HepG2 (cell line): ENCODE measurements at regions not wholly inside any gene's neighbourhood (a gene's known extent, or its start where the extent isn't known, plus 50 kb on each side); places are given as distances from the start of the nearest gene placed in this dataset.
A peak's percentile ranks its signal among the peaks of the same experiment; 100 is the strongest.

ENCODE experiments used
- ATAC-seq: fragments of 200-7000 bp; cut with Tn5 transposase; 3 replicates; pipeline ENCODE4 v1.9.1; 2020; ENCODE audit warnings: mild to moderate bottlenecking, moderate library complexity
- BruUV-seq: library from RNA; stranded (reverse); fragments of 400-500 nt; replicated peaks from 2 replicates; lab custom pipeline; 2021; lab: Mats Ljungman, UMichigan
- CTCF ChIA-PET: fragments of 300-600 bp; formaldehyde crosslinking; extraction: SDS; loops from one replicate; lab custom pipeline; 2021; ENCODE audit warnings: low total read pairs, inconsistent platforms, low intra/inter-chr PET ratio; lab: Yijun Ruan, JAX
- POLR2A ChIA-PET: fragments of 350-600 bp; sonication (Branson Sonifier 250); formaldehyde crosslinking; loops from one replicate; lab custom pipeline; 2020; ENCODE audit warnings: antibody characterized with exemption, inconsistent platforms; lab: Yijun Ruan, JAX
- DNase-seq: peaks from one replicate; pipeline ENCODE4 v3.0.0-alpha.2; 2015; ENCODE audit warnings: low spot score
- FAIRE-seq: peaks from 3 replicates; lab custom pipeline; 2011; peaks lifted over from hg19 to GRCh38; lab: Jason Lieb, UNC
- H2AFZ ChIP-seq: one replicate; pipeline ENCODE4 v1.6.1; 2011; ENCODE audit warnings: low read length, inconsistent platforms
- H3K27ac ChIP-seq: fragments of 300-600 bp; 3 replicates; pipeline ENCODE4 v1.8.0; 2011; ENCODE audit warnings: mixed run types, mild to moderate bottlenecking, mixed read lengths, low read length, inconsistent platforms; ENCODE audit not compliant: insufficient read depth; ENCODE audit errors: extremely low read length
- H3K27me3 ChIP-seq, 2 experiments: fragments of 200-600 bp in 1 of 2; 2 replicates in 1 of 2; 3 replicates in 1 of 2; pipeline versions ENCODE4 v1.6.0 to v1.8.0; 2011; ENCODE audit warnings: low read length in 2 of 2, mild to moderate bottlenecking in 2 of 2, moderate library complexity in 2 of 2, inconsistent platforms in 1 of 2; ENCODE audit not compliant: insufficient read depth in 2 of 2, control insufficient read depth in 1 of 2
- H3K36me3 ChIP-seq, 2 experiments: fragments of 200-600 bp in 1 of 2; replicated peaks in 1 of 2; 2 replicates in 1 of 2; 3 replicates in 1 of 2; pipeline versions ENCODE4 v1.5.1 to v1.8.0; 2011; ENCODE audit warnings: low read length in 2 of 2, inconsistent platforms in 1 of 2; ENCODE audit not compliant: insufficient read depth in 2 of 2, control insufficient read depth in 1 of 2
- H3K4me1 ChIP-seq: 2 replicates; pipeline ENCODE4 v1.5.1; 2012; ENCODE audit warnings: low read length, inconsistent platforms; ENCODE audit not compliant: insufficient read depth
- H3K4me2 ChIP-seq: 2 replicates; pipeline ENCODE4 v1.6.0; 2011; ENCODE audit warnings: low read depth, low read length, inconsistent platforms
- H3K4me3 ChIP-seq, 3 experiments: fragments of 200-600 bp in 1 of 3; sonication (generic), shearing (Covaris generic) in 1 of 3; replicated peaks in 1 of 3; 2 replicates each; pipeline ENCODE4 v1.5.1; 2011 to 2016; ENCODE audit warnings: low read length in 3 of 3, inconsistent platforms in 2 of 3, low read depth in 2 of 3, mild to moderate bottlenecking in 2 of 3, control low read depth in 1 of 3, mixed read lengths in 1 of 3; ENCODE audit not compliant: insufficient read depth in 1 of 3
- H3K79me2 ChIP-seq: one replicate; pipeline ENCODE4 v1.6.1; 2011; ENCODE audit warnings: low read length, inconsistent platforms; ENCODE audit not compliant: insufficient read depth
- H3K9ac ChIP-seq: 2 replicates; pipeline ENCODE4 v1.6.0; 2011; ENCODE audit warnings: mild to moderate bottlenecking, low read depth, low read length, inconsistent platforms; ENCODE audit not compliant: insufficient read depth
- H3K9me3 ChIP-seq: 2 replicates; pipeline ENCODE4 v1.5.1; 2012; ENCODE audit warnings: mild to moderate bottlenecking, low read length
- H4K20me1 ChIP-seq: 2 replicates; pipeline ENCODE4 v1.6.0; 2011; ENCODE audit warnings: inconsistent platforms, mild to moderate bottlenecking, low read length, moderate library complexity; ENCODE audit not compliant: insufficient read depth
- MAFF ChIP-seq: IDR thresholded peaks from 2 replicates; pipeline ENCODE4 v1.6.1; 2011; ENCODE audit warnings: low read depth, low read length, improper control_type of control experiment
- MAFG ChIP-seq: sonication (generic); formaldehyde crosslinking; IDR thresholded peaks from 2 replicates; pipeline ENCODE4 v1.5.1; 2020; ENCODE audit warnings: mild to moderate bottlenecking, missing genetic modification reagents
- MAFK ChIP-seq, 2 experiments: IDR thresholded peaks in 1 of 2; conservative IDR thresholded peaks in 1 of 2; 2 replicates each; pipeline ENCODE4 v1.6.1; 2011; ENCODE audit warnings: improper control_type of control experiment in 2 of 2, low read length in 2 of 2
- POGZ ChIP-seq: sonication (generic); formaldehyde crosslinking; IDR thresholded peaks from 2 replicates; pipeline ENCODE4 v1.4.0; 2020; ENCODE audit warnings: mild to moderate bottlenecking, missing genetic modification reagents
- SOX6 ChIP-seq, 2 experiments: fragments of 450-650 bp in 1 of 2; sonication (generic) in 1 of 2; formaldehyde crosslinking in 1 of 2; IDR thresholded peaks; 2 replicates each; pipeline versions ENCODE4 v1.4.0 to v1.6.1; 2017 to 2020; ENCODE audit warnings: antibody characterized with exemption in 1 of 2, mild to moderate bottlenecking in 1 of 2, missing genetic modification reagents in 1 of 2
- SPEN ChIP-seq: sonication (generic); formaldehyde crosslinking; IDR thresholded peaks from 2 replicates; pipeline ENCODE4 v1.5.1; 2020; ENCODE audit warnings: low read depth, mild to moderate bottlenecking, missing genetic modification reagents
- U2AF2 ChIP-seq: fragments of 200-400 bp; formaldehyde crosslinking; IDR thresholded peaks from 2 replicates; pipeline ENCODE4 v1.6.1; 2017; ENCODE audit warnings: low read depth, mild to moderate bottlenecking, low read length
- ZNF441 ChIP-seq: sonication (generic); formaldehyde crosslinking; IDR thresholded peaks from 2 replicates; pipeline ENCODE4 v1.7.0; 2021; ENCODE audit warnings: missing genetic modification reagents, borderline replicate concordance
- WGBS: methylation state at CpG from one replicate; pipeline ENCODE4 v1.1.6; 2017; ENCODE audit warnings: low lambda C conversion rate; 5-methylcytosine and 5-hydroxymethylcytosine counted together
- in situ Hi-C: cut with HindIII; loops from 2 replicates; pipeline ENCODE4 v1.10.0; 2017; ENCODE audit warnings: low pct_unique_long_range_greater_than_20kb; ENCODE audit not compliant: extremely low pct_ligation_motif_present
- intact Hi-C: fragments of 100-400 bp; cut with micrococcal nuclease; formaldehyde crosslinking; loops from one replicate; pipeline ENCODE4 v1.10.0; 2022; ENCODE audit not compliant: unreplicated experiment

DNA sequence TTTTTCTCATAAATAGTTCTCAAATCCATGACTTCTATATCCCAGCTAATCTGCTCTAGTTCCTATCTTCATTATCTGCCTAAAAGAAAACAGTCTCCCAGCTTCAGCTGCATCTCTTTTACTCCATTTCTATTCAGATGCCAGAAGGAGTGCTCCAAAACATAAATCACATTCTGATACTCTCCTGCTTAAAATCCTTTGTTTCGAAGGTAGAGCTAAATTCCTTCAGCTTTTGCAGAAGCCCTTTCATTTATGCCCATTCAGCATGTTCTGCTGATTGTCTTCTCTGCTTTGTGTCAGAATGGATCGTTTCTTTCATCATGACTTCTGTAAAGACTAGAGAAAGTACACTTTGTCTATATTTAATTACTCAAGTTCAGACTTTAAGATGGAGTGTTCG is 440.1 kb upstream of the SMIM31 start:
- ChIA-PET POLR2A (no interaction called here), CTCF (no interaction called here)
- Histone ChIP-seq H3K4me1 (no peaks in the 10 kb centered on the region), H3K27ac (no peak overlapping the region), H3K9ac (no peak overlapping the region), H3K27me3 (no peaks in the 10 kb centered on the region), H3K9me3 (no peaks in the 10 kb centered on the region), H3K4me2 (no peak overlapping the region), H3K79me2 (no peaks in the 10 kb centered on the region), H3K36me3 (no peaks in the 10 kb centered on the region), H2AFZ (no peak overlapping the region), H3K4me3 (no peak overlapping the region), H4K20me1 (no peaks in the 10 kb centered on the region)
- ATAC-seq = no peak
- in situ Hi-C loops (no loop called here), intact Hi-C loops (no loop called here)
- no TSS peak for BruUV-seq
- WGBS = 0% methylated on average over 3 of the region's 3 CpGs
- TF ChIP-seq MAFG (CRISPR knock-in tag) (no peak), MAFF (peak; percentile 50), MAFK (conservative IDR thresholded peaks at IDR 0.05 in 1 of 2, IDR thresholded peaks at IDR 0.05 in 1 of 2; ENCODE audit: low read length in 2 of 2) (peak; percentile 59 to 68)
- DNase-seq = no peak
- FAIRE-seq = no peak

DNA sequence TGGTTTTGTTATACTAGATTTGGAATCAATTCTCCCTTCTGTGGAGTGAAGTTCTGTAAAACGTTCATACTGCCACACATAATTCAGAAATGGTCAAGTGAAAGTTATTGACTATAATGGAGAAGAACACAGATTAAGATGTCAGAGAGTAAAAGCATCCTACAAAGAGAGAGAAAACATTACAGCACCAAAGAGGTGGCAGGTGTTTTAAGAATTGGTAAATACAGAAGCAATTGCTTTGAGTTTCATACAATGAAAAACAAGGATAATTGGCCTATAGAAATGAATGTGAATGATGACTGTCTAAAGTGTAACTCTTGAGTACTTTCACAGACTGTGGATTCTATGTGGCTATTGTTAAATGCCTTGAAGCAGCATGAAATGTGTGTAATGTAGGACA is 435.6 kb upstream of the SMIM31 start:
- ChIA-PET CTCF (no interaction called here), POLR2A (no interaction called here)
- TF ChIP-seq U2AF2 (no peak), ZNF441 (CRISPR knock-in tag) (no peak), POGZ (no peak), SOX6 (IDR thresholded peaks at IDR 0.05) (no peak), SOX6 (CRISPR knock-in tag; IDR thresholded peaks at IDR 0.05) (no peak), SPEN (no peak)
- intact Hi-C loops (no loop called here), in situ Hi-C loops (no loop called here)
- Histone ChIP-seq H3K27ac (no peak overlapping the region), H3K4me3 (no peak overlapping the region), H3K9me3 (no peaks in the 10 kb centered on the region), H2AFZ (no peak overlapping the region), H3K36me3 (no peaks in the 10 kb centered on the region), H3K27me3 (no peaks in the 10 kb centered on the region), H3K4me2 (no peak overlapping the region), H3K79me2 (no peaks in the 10 kb centered on the region), H3K9ac (no peak overlapping the region), H3K4me1 (no peaks in the 10 kb centered on the region), H4K20me1 (no peaks in the 10 kb centered on the region)
- no peak for ATAC-seq
- DNase-seq = no peak
- FAIRE-seq = no peak
- WGBS = 0% methylated on average over 1 of the region's 1 CpG
- no TSS peak for BruUV-seq
